ENCODE measurements at regions not wholly inside any gene's neighbourhood (a gene's known extent, or its start where the extent isn't known, plus 50 kb on each side); places are given as distances from the start of the nearest gene placed in this dataset.

GRCh38 chr12:45547822-45548221 is 181.7 kb upstream of the ARID2 start:
- no peak overlapping the region for H3K4me3 ChIP-seq (ENCODE audit: low read depth in 1 of 5, low read length in 5 of 5)
- no peaks in the 10 kb centered on the region for H3K9me3 ChIP-seq (ENCODE audit: control insufficient read depth in 5 of 5, low read length in 5 of 5)
- H3K27me3 ChIP-seq (ENCODE audit: control insufficient read depth in 5 of 5, insufficient read depth in 4 of 5, low read length in 5 of 5), result no peaks in the 10 kb centered on the region
- no peak overlapping the region for H3K27ac ChIP-seq (ENCODE audit: low read depth, low read length)
- no peaks in the 10 kb centered on the region for H3K36me3 ChIP-seq (ENCODE audit: control insufficient read depth in 5 of 5, insufficient read depth in 5 of 5, low read length in 5 of 5)
- H3K9ac ChIP-seq (ENCODE audit: low read length in 5 of 5), result no peak overlapping the region
- peaks cover 0 to 3% (median 0%) of the 10 kb centered on the region in 5 donors for H3K4me1 ChIP-seq (ENCODE audit: control insufficient read depth in 5 of 5, insufficient read depth in 5 of 5, low read length in 5 of 5)

GRCh38 chr12:45548426-45548825 is 181.1 kb upstream of the ARID2 start:
- H3K36me3 ChIP-seq (ENCODE audit: control insufficient read depth in 5 of 5, insufficient read depth in 5 of 5, low read length in 5 of 5), result no peaks in the 10 kb centered on the region
- H3K4me1 ChIP-seq (ENCODE audit: control insufficient read depth in 5 of 5, insufficient read depth in 5 of 5, low read length in 5 of 5), result peaks cover 0 to 3% (median 0%) of the 10 kb centered on the region in 5 donors
- no peak overlapping the region for H3K9ac ChIP-seq (ENCODE audit: low read length in 5 of 5)
- no peaks in the 10 kb centered on the region for H3K9me3 ChIP-seq (ENCODE audit: control insufficient read depth in 5 of 5, low read length in 5 of 5)
- no peak overlapping the region for H3K27ac ChIP-seq (ENCODE audit: low read depth, low read length)
- no peaks in the 10 kb centered on the region for H3K27me3 ChIP-seq (ENCODE audit: control insufficient read depth in 5 of 5, insufficient read depth in 4 of 5, low read length in 5 of 5)
- no peak overlapping the region for H3K4me3 ChIP-seq (ENCODE audit: low read depth in 1 of 5, low read length in 5 of 5)

- no peak overlapping the region for H3K9ac ChIP-seq (ENCODE audit: low read length in 5 of 5)
- H3K36me3 ChIP-seq (ENCODE audit: control insufficient read depth in 5 of 5, insufficient read depth in 5 of 5, low read length in 5 of 5), result no peaks in the 10 kb centered on the region
- H3K27ac ChIP-seq (ENCODE audit: low read depth, low read length), result no peak overlapping the region
- no peaks in the 10 kb centered on the region for H3K4me1 ChIP-seq (ENCODE audit: control insufficient read depth in 5 of 5, insufficient read depth in 5 of 5, low read length in 5 of 5)
- no peaks in the 10 kb centered on the region for H3K27me3 ChIP-seq (ENCODE audit: control insufficient read depth in 5 of 5, insufficient read depth in 4 of 5, low read length in 5 of 5)
- H3K4me3 ChIP-seq (ENCODE audit: low read depth in 1 of 5, low read length in 5 of 5), result no peak overlapping the region
- H3K9me3 ChIP-seq (ENCODE audit: control insufficient read depth in 5 of 5, low read length in 5 of 5), result no peaks in the 10 kb centered on the region
Observed at GRCh38 chr12:45549337-45549902, 180.1 kb upstream of the ARID2 start.

- Histone ChIP-seq H3K27ac (ENCODE audit: low read depth, low read length) (no peak overlapping the region), H3K36me3 (ENCODE audit: control insufficient read depth in 5 of 5, insufficient read depth in 5 of 5, low read length in 5 of 5) (no peaks in the 10 kb centered on the region), H3K4me3 (ENCODE audit: low read depth in 1 of 5, low read length in 5 of 5) (no peak overlapping the region), H3K4me1 (ENCODE audit: control insufficient read depth in 5 of 5, insufficient read depth in 5 of 5, low read length in 5 of 5) (no peaks in the 10 kb centered on the region), H3K9me3 (ENCODE audit: control insufficient read depth in 5 of 5, low read length in 5 of 5) (peaks cover 0 to 2% (median 0%) of the 10 kb centered on the region in 5 donors), H3K9ac (ENCODE audit: low read length in 5 of 5) (no peak overlapping the region), H3K27me3 (ENCODE audit: control insufficient read depth in 5 of 5, insufficient read depth in 4 of 5, low read length in 5 of 5) (no peaks in the 10 kb centered on the region)
Observed at GRCh38 chr12:45553204-45553603, 176.3 kb upstream of the ARID2 start.

GRCh38 chr12:45557016-45557415 is 172.5 kb upstream of the ARID2 start:
- Histone ChIP-seq H3K4me1 (ENCODE audit: control insufficient read depth in 5 of 5, insufficient read depth in 5 of 5, low read length in 5 of 5) (no peaks in the 10 kb centered on the region), H3K36me3 (ENCODE audit: control insufficient read depth in 5 of 5, insufficient read depth in 5 of 5, low read length in 5 of 5) (no peaks in the 10 kb centered on the region), H3K27ac (ENCODE audit: low read depth, low read length) (no peak overlapping the region), H3K27me3 (ENCODE audit: control insufficient read depth in 5 of 5, insufficient read depth in 4 of 5, low read length in 5 of 5) (no peaks in the 10 kb centered on the region), H3K4me3 (ENCODE audit: low read depth in 1 of 5, low read length in 5 of 5) (no peak overlapping the region), H3K9me3 (ENCODE audit: control insufficient read depth in 5 of 5, low read length in 5 of 5) (peaks cover 0 to 2% (median under 1%) of the 10 kb centered on the region in 5 donors), H3K9ac (ENCODE audit: low read length in 5 of 5) (no peak overlapping the region)

- H3K9me3 ChIP-seq (ENCODE audit: control insufficient read depth in 5 of 5, low read length in 5 of 5), result peaks cover 0 to 4% (median 2%) of the 10 kb centered on the region in 5 donors
- no peaks in the 10 kb centered on the region for H3K27me3 ChIP-seq (ENCODE audit: control insufficient read depth in 5 of 5, insufficient read depth in 4 of 5, low read length in 5 of 5)
- no peak overlapping the region for H3K9ac ChIP-seq (ENCODE audit: low read length in 5 of 5)
- H3K36me3 ChIP-seq (ENCODE audit: control insufficient read depth in 5 of 5, insufficient read depth in 5 of 5, low read length in 5 of 5), result no peaks in the 10 kb centered on the region
- H3K4me3 ChIP-seq (ENCODE audit: low read depth in 1 of 5, low read length in 5 of 5), result no peak overlapping the region
- no peak overlapping the region for H3K27ac ChIP-seq (ENCODE audit: low read depth, low read length)
- no peaks in the 10 kb centered on the region for H3K4me1 ChIP-seq (ENCODE audit: control insufficient read depth in 5 of 5, insufficient read depth in 5 of 5, low read length in 5 of 5)
Observed at GRCh38 chr12:45558353-45558752, 171.2 kb upstream of the ARID2 start.

- Histone ChIP-seq H3K4me1 (ENCODE audit: control insufficient read depth in 5 of 5, insufficient read depth in 5 of 5, low read length in 5 of 5) (no peaks in the 10 kb centered on the region), H3K9me3 (ENCODE audit: control insufficient read depth in 5 of 5, low read length in 5 of 5) (peaks cover 0 to 4% (median 2%) of the 10 kb centered on the region in 5 donors), H3K27me3 (ENCODE audit: control insufficient read depth in 5 of 5, insufficient read depth in 4 of 5, low read length in 5 of 5) (no peaks in the 10 kb centered on the region), H3K9ac (ENCODE audit: low read length in 5 of 5) (no peak overlapping the region), H3K27ac (ENCODE audit: low read depth, low read length) (no peak overlapping the region), H3K36me3 (ENCODE audit: control insufficient read depth in 5 of 5, insufficient read depth in 5 of 5, low read length in 5 of 5) (no peaks in the 10 kb centered on the region), H3K4me3 (ENCODE audit: low read depth in 1 of 5, low read length in 5 of 5) (no peak overlapping the region)
Observed at GRCh38 chr12:45559537-45559936, 170.0 kb upstream of the ARID2 start.

GRCh38 chr12:45560689-45561088 is 168.8 kb upstream of the ARID2 start:
- Histone ChIP-seq H3K4me1 (ENCODE audit: control insufficient read depth in 5 of 5, insufficient read depth in 5 of 5, low read length in 5 of 5) (no peaks in the 10 kb centered on the region), H3K4me3 (ENCODE audit: low read depth in 1 of 5, low read length in 5 of 5) (no peak overlapping the region), H3K27me3 (ENCODE audit: control insufficient read depth in 5 of 5, insufficient read depth in 4 of 5, low read length in 5 of 5) (no peaks in the 10 kb centered on the region), H3K36me3 (ENCODE audit: control insufficient read depth in 5 of 5, insufficient read depth in 5 of 5, low read length in 5 of 5) (no peaks in the 10 kb centered on the region), H3K9me3 (ENCODE audit: control insufficient read depth in 5 of 5, low read length in 5 of 5) (peaks cover 0 to 4% (median 2%) of the 10 kb centered on the region in 5 donors), H3K27ac (ENCODE audit: low read depth, low read length) (no peak overlapping the region), H3K9ac (ENCODE audit: low read length in 5 of 5) (no peak overlapping the region)

- Histone ChIP-seq H3K9me3 (ENCODE audit: control insufficient read depth in 5 of 5, low read length in 5 of 5) (peaks cover 0 to 4% (median 2%) of the 10 kb centered on the region in 5 donors), H3K27ac (ENCODE audit: low read depth, low read length) (no peak overlapping the region), H3K27me3 (ENCODE audit: control insufficient read depth in 5 of 5, insufficient read depth in 4 of 5, low read length in 5 of 5) (no peaks in the 10 kb centered on the region), H3K36me3 (ENCODE audit: control insufficient read depth in 5 of 5, insufficient read depth in 5 of 5, low read length in 5 of 5) (no peaks in the 10 kb centered on the region), H3K4me3 (ENCODE audit: low read depth in 1 of 5, low read length in 5 of 5) (no peak overlapping the region), H3K9ac (ENCODE audit: low read length in 5 of 5) (no peak overlapping the region), H3K4me1 (ENCODE audit: control insufficient read depth in 5 of 5, insufficient read depth in 5 of 5, low read length in 5 of 5) (no peaks in the 10 kb centered on the region)
Observed at GRCh38 chr12:45561488-45561887, 168.0 kb upstream of the ARID2 start.

- Histone ChIP-seq H3K27ac (ENCODE audit: low read depth, low read length) (no peak overlapping the region), H3K27me3 (ENCODE audit: control insufficient read depth in 5 of 5, insufficient read depth in 4 of 5, low read length in 5 of 5) (no peaks in the 10 kb centered on the region), H3K9me3 (ENCODE audit: control insufficient read depth in 5 of 5, low read length in 5 of 5) (peaks cover 0 to 4% (median 0%) of the 10 kb centered on the region in 5 donors)
Observed at GRCh38 chr12:45565590-45565989, 163.9 kb upstream of the ARID2 start.

More at GRCh38 chr12:45565590-45565989, 163.9 kb upstream of the ARID2 start:
- Histone ChIP-seq H3K4me1 (ENCODE audit: control insufficient read depth in 5 of 5, insufficient read depth in 5 of 5, low read length in 5 of 5) (no peaks in the 10 kb centered on the region), H3K36me3 (ENCODE audit: control insufficient read depth in 5 of 5, insufficient read depth in 5 of 5, low read length in 5 of 5) (no peaks in the 10 kb centered on the region), H3K9ac (ENCODE audit: low read length in 5 of 5) (no peak overlapping the region), H3K4me3 (ENCODE audit: low read depth in 1 of 5, low read length in 5 of 5) (no peak overlapping the region)

All from subcutaneous abdominal adipose tissue (tissue), 5 donors.